Astrocyte of the spinal cord (primary cell): ENCODE measurements at regions not wholly inside any gene's neighbourhood (a gene's known extent, or its start where the extent isn't known, plus 50 kb on each side); places are given as distances from the start of the nearest gene placed in this dataset.
"Not testable (repeated sequence)": the region's sequence is repeated elsewhere in the genome, so short reads cannot be mapped to it uniquely, and the experiment has no call there.

ENCODE experiments used
- DNase-seq: peaks from one replicate; pipeline ENCODE4 v3.0.0; 2011; ENCODE audit warnings: low read depth, low spot score
- H3K4me3 ChIP-seq: 2 replicates; pipeline ENCODE4 v1.5.1; 2011; ENCODE audit warnings: low read depth, mild to moderate bottlenecking, low read length, moderate library complexity
- CTCF ChIP-seq: IDR thresholded peaks from 2 replicates; pipeline ENCODE4 v1.5.1; 2012; ENCODE audit warnings: low read depth, mild to moderate bottlenecking, low read length, inconsistent platforms
- in situ Hi-C: cut with HindIII; loops from 2 replicates; pipeline ENCODE4 v1.10.0; 2017; ENCODE audit warnings: low sequenced_read_pairs

GRCh38 chrX:144006811-144007210 lies 122.9 kb downstream of the UBE2NL start:
- no peak for TF ChIP-seq CTCF
- peak; percentile 63 for DNase-seq
- no peak overlapping the region for H3K4me3 ChIP-seq
- in situ Hi-C loops, result no loop called here

GRCh38 chrX:144040793-144041192 lies 156.9 kb downstream of the UBE2NL start:
- DNase-seq, result no peak
- in situ Hi-C loops, result no loop called here
- no peak for TF ChIP-seq CTCF
- H3K4me3 ChIP-seq, result no peak overlapping the region

- in situ Hi-C loops, result no loop called here
- TF ChIP-seq CTCF, result no peak
Observed at GRCh38 chrX:144042271-144042670, 158.4 kb downstream of the UBE2NL start.

GRCh38 chrX:144075432-144075831 lies 191.6 kb downstream of the UBE2NL start:
- H3K4me3 ChIP-seq, result no peak overlapping the region
- in situ Hi-C loops, result no loop called here
- no peak for TF ChIP-seq CTCF
- DNase-seq, result no peak

More at GRCh38 chrX:144042271-144042670, 158.4 kb downstream of the UBE2NL start:
- no peak overlapping the region for H3K4me3 ChIP-seq
- no peak for DNase-seq

GRCh38 chrX:144082237-144082636 lies 198.4 kb downstream of the UBE2NL start:
- DNase-seq, in situ Hi-C loops, H3K4me3 ChIP-seq: not testable (repeated sequence)

- H3K4me3 ChIP-seq, in situ Hi-C loops, DNase-seq: not testable (repeated sequence)
Observed at GRCh38 chrX:144089674-144090073, 205.8 kb downstream of the UBE2NL start.

- DNase-seq, H3K4me3 ChIP-seq, in situ Hi-C loops: not testable (repeated sequence)
Observed at GRCh38 chrX:144092116-144092515, 208.2 kb downstream of the UBE2NL start.

- H3K4me3 ChIP-seq, DNase-seq, in situ Hi-C loops: not testable (repeated sequence)
Observed at GRCh38 chrX:144119490-144119889, 235.6 kb downstream of the UBE2NL start.

GRCh38 chrX:144121566-144121965 lies 237.7 kb downstream of the UBE2NL start:
- H3K4me3 ChIP-seq, in situ Hi-C loops, DNase-seq: not testable (repeated sequence)

GRCh38 chrX:144127570-144128169 lies 243.8 kb downstream of the UBE2NL start:
- DNase-seq, in situ Hi-C loops, H3K4me3 ChIP-seq: not testable (repeated sequence)

- H3K4me3 ChIP-seq, DNase-seq, in situ Hi-C loops: not testable (repeated sequence)
Observed at GRCh38 chrX:144129511-144129910, 245.6 kb downstream of the UBE2NL start.

GRCh38 chrX:144130507-144130906 lies 246.6 kb downstream of the UBE2NL start:
- DNase-seq, in situ Hi-C loops, H3K4me3 ChIP-seq: not testable (repeated sequence)

GRCh38 chrX:144131080-144131479 lies 247.2 kb downstream of the UBE2NL start:
- DNase-seq, in situ Hi-C loops, H3K4me3 ChIP-seq: not testable (repeated sequence)
